Right atrium auricular region (tissue), 2 donors: ENCODE measurements at regions not wholly inside any gene's neighbourhood (a gene's known extent, or its start where the extent isn't known, plus 50 kb on each side); places are given as distances from the start of the nearest gene placed in this dataset.
A peak's percentile ranks its signal among the peaks of the same experiment; 100 is the strongest.
"Not testable (repeated sequence)": the region's sequence is repeated elsewhere in the genome, so short reads cannot be mapped to it uniquely, and the experiment has no call there.

ENCODE experiments used
- DNase-seq: peaks from one replicate; pipeline ENCODE4 v3.0.0-alpha.2; 2019; ENCODE audit warnings: low spot score
- H3K27ac ChIP-seq, 2 donors: fragments of 200-600 bp; sonication (generic); 1 replicate in 1 of 2; 2 replicates in 1 of 2; pipeline ENCODE4 v1.5.1; 2016 to 2019
- H3K27me3 ChIP-seq, 2 donors: fragments of 200-600 bp; sonication (generic); one replicate each; pipeline versions ENCODE4 v1.5.1 to v1.6.0; 2017 to 2019
- H3K36me3 ChIP-seq: fragments of 200-600 bp; sonication (generic); one replicate; pipeline ENCODE4 v1.5.1; 2016
- H3K4me1 ChIP-seq, 2 donors: fragments of 200-600 bp; sonication (generic); one replicate each; pipeline versions ENCODE4 v1.5.1 to v1.6.0; 2017 to 2019
- H3K4me3 ChIP-seq, 2 donors: fragments of 200-600 bp; sonication (generic); 1 replicate in 1 of 2; 2 replicates in 1 of 2; pipeline ENCODE4 v1.5.1; 2017 to 2019; ENCODE audit warnings: mild to moderate bottlenecking in 1 of 2, moderate library complexity in 1 of 2
- H3K9me3 ChIP-seq, 2 donors: fragments of 200-600 bp; sonication (generic); one replicate each; pipeline ENCODE4 v1.5.1; 2019
- CTCF ChIP-seq, 2 donors: fragments of 200-600 bp; sonication (generic); IDR thresholded peaks; one replicate each; pipeline ENCODE4 v1.5.1; 2019; ENCODE audit warnings: antibody characterized with exemption in 2 of 2

DNA sequence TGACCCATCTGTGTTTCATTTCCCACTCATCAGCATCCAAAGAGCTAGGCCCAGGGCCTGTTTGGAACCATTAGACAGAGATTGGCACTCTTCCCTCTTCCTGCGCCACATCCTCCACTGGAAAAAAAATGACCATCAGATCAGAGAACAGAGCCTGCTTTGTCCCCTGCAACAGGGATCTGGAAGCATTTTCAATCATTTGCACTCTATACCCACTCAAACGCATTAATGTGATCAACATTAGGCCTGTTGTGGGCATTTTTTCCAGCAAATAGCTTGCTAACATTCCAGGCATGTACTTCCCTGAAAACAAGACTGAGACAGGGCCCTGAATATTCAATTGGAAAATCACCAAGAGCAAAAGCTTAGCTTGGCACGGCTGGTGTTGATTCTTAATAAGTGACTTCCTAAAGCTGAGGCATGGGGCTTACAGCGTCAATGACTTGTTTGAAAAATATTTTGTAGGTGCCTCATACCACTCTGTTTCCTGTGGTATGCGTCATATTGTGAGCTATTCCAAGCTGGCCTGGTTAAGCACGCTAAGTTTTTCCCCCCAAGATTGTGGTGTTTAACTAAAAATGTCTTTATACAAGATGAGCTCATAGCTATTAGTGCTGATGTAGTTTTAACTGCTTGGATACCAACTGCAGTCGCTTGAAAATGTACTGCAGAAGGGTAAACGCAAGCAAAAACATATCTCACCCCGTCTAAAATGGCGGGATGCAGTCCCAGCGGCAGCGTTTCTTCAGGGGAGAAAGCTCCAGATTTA lies 404.4 kb downstream of the SPRY2 start:
- Histone ChIP-seq H3K4me1 (peaks cover 0 to 6% of the 10 kb centered on the region in 2 donors), H3K4me3 (no peak overlapping the region), H3K36me3 (no peaks in the 10 kb centered on the region), H3K9me3 (no peaks in the 10 kb centered on the region), H3K27ac (peak overlapping the region; percentile 62 to 76), H3K27me3 (no peaks in the 10 kb centered on the region)
- TF ChIP-seq CTCF (IDR thresholded peaks at IDR 0.05), result no peak
- DNase-seq, result peak; percentile 75

DNA sequence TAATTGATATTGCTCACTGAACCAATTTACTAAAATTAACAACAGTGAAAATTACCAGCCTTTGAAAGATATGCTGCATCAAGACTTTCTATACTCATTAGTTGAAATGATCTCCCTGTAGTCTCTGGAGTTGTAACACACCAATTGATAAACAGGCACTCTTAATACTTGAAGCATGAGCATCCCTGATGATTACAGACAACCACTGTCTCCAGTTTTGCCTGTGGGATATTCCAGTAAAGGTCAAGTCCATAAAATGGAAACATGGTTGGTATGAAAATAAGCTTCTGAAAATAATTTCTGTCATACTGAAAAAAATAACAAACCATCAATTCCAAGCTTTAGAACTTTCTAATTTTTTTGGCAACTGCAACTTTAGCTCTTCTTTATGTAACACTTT lies 405.8 kb downstream of the SPRY2 start:
- no peak overlapping the region for H3K27ac ChIP-seq
- no peak for TF ChIP-seq CTCF (IDR thresholded peaks at IDR 0.05)
- no peaks in the 10 kb centered on the region for H3K27me3 ChIP-seq
- H3K36me3 ChIP-seq, result no peaks in the 10 kb centered on the region
- no peaks in the 10 kb centered on the region for H3K9me3 ChIP-seq
- H3K4me3 ChIP-seq, result no peak overlapping the region
- no peak for DNase-seq
- peaks cover 0 to 6% of the 10 kb centered on the region in 2 donors for H3K4me1 ChIP-seq

- Histone ChIP-seq H3K4me1 (peaks cover 0 to 6% of the 10 kb centered on the region in 2 donors), H3K36me3 (no peaks in the 10 kb centered on the region), H3K9me3 (no peaks in the 10 kb centered on the region), H3K27me3 (no peaks in the 10 kb centered on the region), H3K27ac (no peak overlapping the region), H3K4me3 (no peak overlapping the region)
- no peak for DNase-seq
- no peak for TF ChIP-seq CTCF (IDR thresholded peaks at IDR 0.05)
Measured at GRCh38 chr13:79933389-79933788, 407.5 kb downstream of the SPRY2 start.

- Histone ChIP-seq H3K27me3 (no peaks in the 10 kb centered on the region), H3K9me3 (no peaks in the 10 kb centered on the region), H3K36me3 (no peaks in the 10 kb centered on the region), H3K4me1 (peaks cover 0 to 6% of the 10 kb centered on the region in 2 donors), H3K4me3 (no peak overlapping the region), H3K27ac (no peak overlapping the region)
- no peak for TF ChIP-seq CTCF (IDR thresholded peaks at IDR 0.05)
- DNase-seq, result no peak
Measured at GRCh38 chr13:79932556-79932955, 408.4 kb downstream of the SPRY2 start.

DNA sequence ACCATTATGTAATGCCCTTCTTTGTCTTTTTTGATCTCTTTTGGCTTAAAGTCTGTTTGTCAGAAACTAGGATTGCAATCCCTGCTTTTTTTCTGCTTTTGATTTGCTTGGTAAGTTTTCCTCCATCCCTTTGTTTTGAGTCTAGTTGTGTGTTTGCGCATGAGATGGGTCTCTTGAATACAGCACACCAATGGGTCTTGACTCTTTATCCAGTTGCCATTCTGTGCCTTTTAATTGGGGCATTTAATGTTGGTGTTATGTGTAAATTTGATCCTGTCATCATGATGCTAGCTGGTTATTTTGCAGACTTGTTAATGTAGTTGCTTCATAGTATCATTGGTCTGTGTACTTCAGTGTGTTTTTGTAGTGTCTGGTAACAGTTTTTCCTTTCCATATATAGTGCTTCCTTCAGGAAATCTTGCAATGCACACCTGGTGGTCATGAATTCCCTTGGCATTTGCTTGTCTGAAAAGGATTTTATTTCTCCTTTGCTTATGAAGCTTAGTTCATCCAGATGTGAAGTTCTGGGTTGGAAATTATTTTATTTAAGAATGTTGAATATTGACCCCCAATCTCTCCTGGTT lies 416.9 kb downstream of the SPRY2 start:
- H3K36me3 ChIP-seq, H3K4me3 ChIP-seq, H3K27me3 ChIP-seq, H3K4me1 ChIP-seq, H3K27ac ChIP-seq, DNase-seq: not testable (repeated sequence)
- peaks cover 0 to 32% of the 10 kb centered on the region in 2 donors for H3K9me3 ChIP-seq

- DNase-seq, result no peak
- no peak for TF ChIP-seq CTCF (IDR thresholded peaks at IDR 0.05)
- Histone ChIP-seq H3K4me1 (peaks cover 0 to 4% of the 10 kb centered on the region in 2 donors), H3K36me3 (no peaks in the 10 kb centered on the region), H3K27ac (no peak overlapping the region), H3K27me3 (no peaks in the 10 kb centered on the region), H3K4me3 (no peak overlapping the region), H3K9me3 (peaks cover 0 to 25% of the 10 kb centered on the region in 2 donors)
Measured at GRCh38 chr13:79919091-79919490, 421.8 kb downstream of the SPRY2 start.
